Activated T-helper 2 cell treated with anti-CD3 and anti-CD28 coated beads, Interferon-gamma antibody, Interleukin-2, Interleukin-4, amounts not matched to agents 10 μg/mL and 5 μg/mL and 100 μg/mL, durations not matched to agents 14 hours and 24 hours and 36 hours (primary cell): ENCODE measurements at regions not wholly inside any gene's neighbourhood (a gene's known extent, or its start where the extent isn't known, plus 50 kb on each side); places are given as distances from the start of the nearest gene placed in this dataset.

Experiments
- DNase-seq: peaks from one replicate; pipeline ENCODE4 v3.0.0; 2021; ENCODE audit warnings: low spot score
- H3K27ac Mint-ChIP-seq: one replicate; pipeline ENCODE4 v1.8.0; 2021; ENCODE audit warnings: mixed read lengths
- H3K27me3 Mint-ChIP-seq: one replicate; pipeline ENCODE4 v1.8.0; 2021; ENCODE audit warnings: low read depth, mixed read lengths
- H3K36me3 Mint-ChIP-seq: one replicate; pipeline ENCODE4 v1.8.0; 2021; ENCODE audit warnings: low read depth, mixed read lengths
- H3K4me1 Mint-ChIP-seq: one replicate; pipeline ENCODE4 v1.8.0; 2021; ENCODE audit warnings: low read depth, mixed read lengths
- H3K4me3 Mint-ChIP-seq: one replicate; pipeline ENCODE4 v1.8.0; 2021; ENCODE audit warnings: low read depth, mild to moderate bottlenecking, moderate library complexity, mixed read lengths
- H3K9me3 Mint-ChIP-seq: one replicate; pipeline ENCODE4 v1.8.0; 2021; ENCODE audit warnings: mixed read lengths
- intact Hi-C: fragments of 100-400 bp; cut with micrococcal nuclease; formaldehyde crosslinking; loops from one replicate; pipeline ENCODE4 v1.15.1; 2023

GRCh38 chr9:82783045-82783444 lies 279.9 kb downstream of the RASEF start:
- H3K36me3 Mint-ChIP-seq, result no peaks in the 10 kb centered on the region
- H3K4me1 Mint-ChIP-seq, result no peaks in the 10 kb centered on the region
- H3K9me3 Mint-ChIP-seq, result peaks cover 10% of the 10 kb centered on the region
- no peak overlapping the region for H3K4me3 Mint-ChIP-seq
- intact Hi-C loops, result no loop called here
- DNase-seq, result no peak
- no peak overlapping the region for H3K27ac Mint-ChIP-seq
- no peaks in the 10 kb centered on the region for H3K27me3 Mint-ChIP-seq

DNA sequence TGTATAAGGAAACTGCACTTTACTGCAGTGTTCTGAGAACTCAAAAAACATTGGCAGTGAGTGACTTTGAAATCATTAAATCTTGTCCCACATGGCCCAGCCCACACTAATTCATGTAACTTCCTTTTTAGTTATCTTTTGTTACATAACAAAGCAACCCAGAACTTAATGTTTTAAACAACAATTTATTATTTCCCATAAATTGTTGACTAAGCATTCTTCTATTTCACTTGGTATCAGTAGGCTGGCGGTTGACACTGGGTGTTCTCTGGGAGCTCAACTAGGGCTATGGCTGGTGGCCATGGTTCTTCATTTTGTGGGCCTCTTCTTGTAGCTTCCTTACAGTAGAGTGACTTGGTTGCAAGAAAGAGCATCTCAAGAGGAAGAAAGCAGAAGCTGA lies 278.4 kb downstream of the RASEF start:
- H3K9me3 Mint-ChIP-seq, result peaks cover 7% of the 10 kb centered on the region
- H3K4me1 Mint-ChIP-seq, result no peaks in the 10 kb centered on the region
- H3K27ac Mint-ChIP-seq, result no peak overlapping the region
- no peaks in the 10 kb centered on the region for H3K27me3 Mint-ChIP-seq
- H3K4me3 Mint-ChIP-seq, result no peak overlapping the region
- H3K36me3 Mint-ChIP-seq, result no peaks in the 10 kb centered on the region
- no peak for DNase-seq
- intact Hi-C loops, result no loop called here

DNA sequence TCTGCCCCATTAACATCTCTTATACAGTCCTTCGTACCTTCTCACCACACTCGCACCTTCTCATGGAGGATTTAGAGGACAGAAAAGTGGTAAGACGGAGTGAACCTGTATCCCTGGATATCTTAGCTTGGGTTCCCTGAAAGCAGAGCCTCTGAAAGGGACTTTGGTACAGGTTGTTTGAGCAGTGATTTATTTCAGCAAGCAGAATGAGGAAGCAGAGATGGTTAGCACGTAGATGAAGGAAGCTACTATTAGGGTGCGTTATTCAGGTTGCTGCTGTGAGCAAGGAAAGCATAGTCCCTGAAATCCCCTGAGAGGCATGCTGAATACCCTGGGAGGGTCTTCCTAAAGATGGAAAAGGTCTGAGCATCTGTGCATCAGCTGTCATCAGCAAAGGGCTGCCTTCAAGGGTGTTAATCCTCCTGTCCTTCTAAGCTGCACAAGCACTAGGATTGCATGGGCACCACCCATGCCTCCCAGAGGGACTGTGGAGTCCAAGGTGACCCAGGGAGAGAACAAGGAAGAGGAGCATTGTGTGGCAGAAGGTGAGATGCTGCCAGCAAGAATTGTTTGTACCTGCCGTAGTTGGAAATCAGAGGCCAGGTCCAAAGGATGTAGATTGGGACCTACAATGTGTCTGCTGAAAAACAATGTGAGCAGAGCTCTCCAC lies 273.7 kb downstream of the RASEF start:
- intact Hi-C loops, result no loop called here
- Mint-ChIP-seq H3K4me3 (no peak overlapping the region), H3K36me3 (no peaks in the 10 kb centered on the region), H3K4me1 (no peaks in the 10 kb centered on the region), H3K9me3 (peaks cover 3% of the 10 kb centered on the region), H3K27ac (no peak overlapping the region), H3K27me3 (no peaks in the 10 kb centered on the region)
- no peak for DNase-seq

DNA sequence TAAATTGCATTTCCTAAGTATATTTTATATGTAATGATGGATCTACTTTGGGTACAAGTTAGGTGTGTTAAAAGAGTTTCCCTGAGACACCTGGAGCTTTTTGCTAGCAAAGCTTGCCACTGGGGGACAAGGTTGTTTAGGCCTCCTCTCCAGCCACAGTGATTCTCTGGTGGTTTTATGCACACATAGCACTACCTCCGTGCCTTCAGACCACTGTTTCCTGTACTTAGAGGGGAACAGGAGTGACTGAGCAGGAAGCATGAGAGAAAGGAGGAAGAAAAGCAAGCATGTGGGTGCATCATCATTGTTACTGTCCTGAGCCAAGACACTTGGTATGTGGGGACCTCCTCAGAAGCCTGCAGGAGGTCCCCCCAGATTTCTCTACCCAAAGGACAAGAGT lies 272.1 kb downstream of the RASEF start:
- Mint-ChIP-seq H3K27ac (no peak overlapping the region), H3K27me3 (no peaks in the 10 kb centered on the region), H3K4me3 (no peak overlapping the region), H3K4me1 (no peaks in the 10 kb centered on the region), H3K9me3 (no peaks in the 10 kb centered on the region), H3K36me3 (no peaks in the 10 kb centered on the region)
- intact Hi-C loops, result no loop called here
- no peak for DNase-seq

GRCh38 chr9:82791692-82792091 lies 271.2 kb downstream of the RASEF start:
- Mint-ChIP-seq H3K9me3 (no peaks in the 10 kb centered on the region), H3K4me1 (no peaks in the 10 kb centered on the region), H3K4me3 (no peak overlapping the region), H3K36me3 (no peaks in the 10 kb centered on the region), H3K27ac (no peak overlapping the region), H3K27me3 (no peaks in the 10 kb centered on the region)
- no peak for DNase-seq
- intact Hi-C loops, result no loop called here

DNA sequence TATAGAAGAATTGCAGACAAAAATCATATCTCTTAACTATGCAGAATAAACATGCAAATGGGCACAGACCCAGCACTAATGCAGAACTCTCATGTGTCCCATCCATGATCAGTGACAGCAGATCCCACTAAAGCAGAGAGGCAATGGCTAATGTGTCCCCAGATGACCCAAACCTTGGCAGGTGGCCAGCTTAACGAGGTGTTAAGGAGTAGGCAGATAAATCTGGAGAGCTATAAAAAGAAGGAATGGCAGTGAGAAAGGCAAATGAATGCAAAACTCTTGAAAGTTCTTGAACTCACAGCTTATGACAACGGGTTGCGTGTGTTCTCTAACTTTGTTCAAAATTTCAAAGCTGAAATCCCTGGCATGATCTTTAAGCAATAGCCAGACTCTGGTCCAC lies 265.4 kb downstream of the RASEF start:
- no peak for DNase-seq
- Mint-ChIP-seq H3K27ac (no peak overlapping the region), H3K4me1 (no peaks in the 10 kb centered on the region), H3K9me3 (no peaks in the 10 kb centered on the region), H3K27me3 (no peaks in the 10 kb centered on the region), H3K36me3 (no peaks in the 10 kb centered on the region), H3K4me3 (no peak overlapping the region)
- intact Hi-C loops, result no loop called here

DNA sequence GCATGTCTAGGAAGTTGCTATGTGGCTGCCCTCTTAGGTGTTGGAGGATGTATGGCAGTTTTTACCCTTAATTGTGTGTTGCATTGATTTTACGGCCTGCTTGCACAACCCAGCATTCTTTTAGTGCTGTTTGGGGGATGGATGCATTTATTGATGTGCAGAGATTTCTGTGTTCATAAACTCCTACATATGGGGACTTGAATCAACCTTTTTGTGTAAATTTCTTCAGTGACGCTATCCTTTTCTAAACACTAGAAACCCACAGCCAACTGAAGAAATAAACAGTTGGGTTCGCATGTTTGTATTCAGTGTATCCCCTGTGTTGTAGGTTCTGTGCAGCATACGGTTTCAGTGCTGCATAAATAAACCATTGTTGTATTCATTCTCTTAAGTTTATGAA lies 263.7 kb downstream of the RASEF start:
- no peak for DNase-seq
- Mint-ChIP-seq H3K4me3 (no peak overlapping the region), H3K36me3 (no peaks in the 10 kb centered on the region), H3K9me3 (peaks cover 7% of the 10 kb centered on the region), H3K4me1 (no peaks in the 10 kb centered on the region), H3K27me3 (no peaks in the 10 kb centered on the region), H3K27ac (no peak overlapping the region)
- intact Hi-C loops, result no loop called here

- no peak for DNase-seq
- Mint-ChIP-seq H3K36me3 (no peaks in the 10 kb centered on the region), H3K4me1 (no peaks in the 10 kb centered on the region), H3K4me3 (no peak overlapping the region), H3K9me3 (peaks cover 7% of the 10 kb centered on the region), H3K27me3 (no peaks in the 10 kb centered on the region), H3K27ac (no peak overlapping the region)
- intact Hi-C loops, result no loop called here
Observed at GRCh38 chr9:82805027-82805426, 257.9 kb downstream of the RASEF start.

- no peak for DNase-seq
- Mint-ChIP-seq H3K4me3 (no peak overlapping the region), H3K9me3 (peaks cover under 1% of the 10 kb centered on the region), H3K27ac (no peak overlapping the region), H3K4me1 (no peaks in the 10 kb centered on the region), H3K27me3 (no peaks in the 10 kb centered on the region), H3K36me3 (no peaks in the 10 kb centered on the region)
- intact Hi-C loops, result no loop called here
Observed at GRCh38 chr9:82808478-82808877, 254.5 kb downstream of the RASEF start.

- no peak overlapping the region for H3K4me3 Mint-ChIP-seq
- H3K4me1 Mint-ChIP-seq, result no peaks in the 10 kb centered on the region
- no peaks in the 10 kb centered on the region for H3K36me3 Mint-ChIP-seq
- H3K27me3 Mint-ChIP-seq, result no peaks in the 10 kb centered on the region
- no peak overlapping the region for H3K27ac Mint-ChIP-seq
- H3K9me3 Mint-ChIP-seq, result no peaks in the 10 kb centered on the region
- intact Hi-C loops, result no loop called here
- no peak for DNase-seq
Observed at GRCh38 chr9:82810915-82811314, 252.0 kb downstream of the RASEF start.

DNA sequence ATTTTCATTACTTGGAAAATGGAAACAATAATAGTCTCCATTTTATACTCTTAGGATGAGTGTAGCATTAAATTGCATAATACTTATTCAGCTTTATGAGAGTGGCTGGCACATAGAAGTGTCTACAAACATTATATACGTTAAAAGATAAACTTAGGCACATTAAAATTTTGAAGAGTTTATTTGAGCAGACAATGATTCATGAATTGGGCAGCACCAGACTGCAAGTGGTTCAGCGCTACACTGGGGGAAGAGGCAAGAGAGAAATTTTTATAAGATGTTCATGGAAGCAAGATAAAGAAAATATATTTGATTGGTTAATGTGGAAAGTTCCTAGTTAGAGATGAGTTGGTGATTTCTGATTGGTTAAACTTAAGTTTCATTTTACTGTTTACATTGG lies 243.7 kb downstream of the RASEF start:
- Mint-ChIP-seq H3K27me3 (no peaks in the 10 kb centered on the region), H3K36me3 (no peaks in the 10 kb centered on the region), H3K27ac (no peak overlapping the region), H3K4me1 (no peaks in the 10 kb centered on the region), H3K4me3 (no peak overlapping the region), H3K9me3 (no peaks in the 10 kb centered on the region)
- intact Hi-C loops, result no loop called here
- no peak for DNase-seq

DNA sequence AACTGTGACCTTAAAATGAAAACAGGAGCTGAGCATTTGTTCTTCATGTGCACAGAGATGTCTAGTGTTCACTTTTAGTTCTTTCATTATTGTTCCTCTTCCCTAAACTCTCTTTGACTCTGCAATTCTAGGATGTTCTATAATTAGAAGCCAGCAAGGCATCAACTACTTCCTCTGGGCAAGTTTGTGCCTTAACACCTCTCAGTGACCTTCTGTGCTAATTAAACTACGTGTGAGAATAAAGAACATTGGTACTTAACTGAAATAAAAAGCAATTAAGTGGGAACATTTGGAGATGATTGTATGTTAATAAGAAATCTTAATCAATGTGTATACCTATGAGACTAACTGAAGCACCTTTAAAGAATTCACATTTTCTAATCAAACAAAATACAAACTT lies 242.8 kb downstream of the RASEF start:
- Mint-ChIP-seq H3K27ac (no peak overlapping the region), H3K4me1 (no peaks in the 10 kb centered on the region), H3K36me3 (no peaks in the 10 kb centered on the region), H3K4me3 (no peak overlapping the region), H3K27me3 (no peaks in the 10 kb centered on the region), H3K9me3 (no peaks in the 10 kb centered on the region)
- intact Hi-C loops, result no loop called here
- no peak for DNase-seq

DNA sequence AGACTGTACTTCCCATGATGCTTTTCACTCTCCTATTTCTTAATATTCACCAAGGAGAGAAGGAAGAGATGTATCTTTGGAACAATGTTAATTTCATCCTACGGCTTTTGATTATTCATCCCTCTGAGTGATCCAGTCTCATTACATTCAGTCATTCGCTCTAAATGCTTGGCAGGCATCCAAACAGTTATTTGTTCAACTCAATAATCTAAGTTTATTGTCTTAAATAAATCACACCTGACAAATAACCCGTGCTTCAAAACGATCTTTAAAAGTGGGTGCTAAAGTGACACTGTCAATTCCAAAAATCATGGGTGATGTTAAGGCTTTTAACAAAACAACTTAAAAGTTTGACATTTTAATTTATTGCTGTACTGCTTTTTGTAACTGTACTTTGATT lies 233.1 kb downstream of the RASEF start:
- intact Hi-C loops, result no loop called here
- Mint-ChIP-seq H3K36me3 (no peaks in the 10 kb centered on the region), H3K4me1 (no peaks in the 10 kb centered on the region), H3K27me3 (no peaks in the 10 kb centered on the region), H3K27ac (no peak overlapping the region), H3K4me3 (no peak overlapping the region), H3K9me3 (no peaks in the 10 kb centered on the region)
- DNase-seq, result no peak

DNA sequence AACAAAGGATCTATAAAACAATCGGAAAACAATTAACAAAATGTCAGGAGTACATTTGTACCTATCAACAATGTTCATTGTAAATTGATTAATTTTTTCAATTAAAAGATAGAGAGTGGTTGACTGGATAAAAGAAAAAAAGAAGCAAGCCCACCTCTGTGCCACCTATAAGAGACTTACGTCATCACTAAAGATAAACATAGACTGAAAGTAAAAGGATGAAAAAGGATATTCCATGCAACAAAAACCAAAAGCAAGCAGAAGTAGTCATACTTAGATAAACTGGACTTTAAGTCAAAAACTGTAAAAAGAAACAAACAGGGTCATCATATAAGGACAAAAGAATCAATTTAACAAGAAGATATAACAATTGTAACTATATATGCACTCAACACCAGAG lies 197.4 kb downstream of the RASEF start:
- H3K4me3 Mint-ChIP-seq, result no peak overlapping the region
- no peak overlapping the region for H3K27ac Mint-ChIP-seq
- no peaks in the 10 kb centered on the region for H3K4me1 Mint-ChIP-seq
- DNase-seq, result no peak
- no peaks in the 10 kb centered on the region for H3K36me3 Mint-ChIP-seq
- intact Hi-C loops, result no loop called here
- H3K9me3 Mint-ChIP-seq, result peaks cover 3% of the 10 kb centered on the region
- H3K27me3 Mint-ChIP-seq, result no peaks in the 10 kb centered on the region
